ENCODE measurements at regions not wholly inside any gene's neighbourhood (a gene's known extent, or its start where the extent isn't known, plus 50 kb on each side); places are given as distances from the start of the nearest gene placed in this dataset.

DNA sequence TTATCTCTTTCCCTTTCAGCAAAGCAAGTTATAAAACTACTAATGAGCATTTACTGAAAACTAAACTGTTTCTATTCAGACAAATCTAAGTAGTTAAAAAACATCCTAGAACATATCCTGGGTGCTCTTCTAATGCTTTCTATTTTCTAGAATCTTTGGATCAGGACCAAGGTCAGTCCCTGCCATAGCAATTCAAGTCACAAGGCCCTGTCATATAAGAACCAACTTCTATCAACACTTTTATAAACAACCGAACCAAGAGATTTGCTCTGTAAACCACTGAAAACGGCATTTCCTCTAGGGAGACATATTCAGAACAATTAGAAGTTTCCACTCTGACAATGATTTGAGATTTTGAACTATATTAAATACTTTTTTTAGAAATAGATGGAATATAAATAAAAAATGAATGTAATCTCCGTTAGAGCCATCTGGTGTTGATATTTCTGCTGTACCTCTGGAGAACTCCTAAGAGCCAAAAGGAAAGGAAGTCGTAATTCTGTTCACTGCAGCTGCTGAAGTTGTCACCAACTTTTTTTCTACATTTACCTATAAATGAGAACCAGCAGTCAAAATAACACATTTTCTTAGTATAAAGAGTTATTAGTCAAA lies 51.4 kb upstream of the LGSN start:
- no peak overlapping the region for H3K27ac ChIP-seq
- TF ChIP-seq ZFX (IDR thresholded peaks at IDR 0.05) = no peak
- TF ChIP-seq, protein P1, sequence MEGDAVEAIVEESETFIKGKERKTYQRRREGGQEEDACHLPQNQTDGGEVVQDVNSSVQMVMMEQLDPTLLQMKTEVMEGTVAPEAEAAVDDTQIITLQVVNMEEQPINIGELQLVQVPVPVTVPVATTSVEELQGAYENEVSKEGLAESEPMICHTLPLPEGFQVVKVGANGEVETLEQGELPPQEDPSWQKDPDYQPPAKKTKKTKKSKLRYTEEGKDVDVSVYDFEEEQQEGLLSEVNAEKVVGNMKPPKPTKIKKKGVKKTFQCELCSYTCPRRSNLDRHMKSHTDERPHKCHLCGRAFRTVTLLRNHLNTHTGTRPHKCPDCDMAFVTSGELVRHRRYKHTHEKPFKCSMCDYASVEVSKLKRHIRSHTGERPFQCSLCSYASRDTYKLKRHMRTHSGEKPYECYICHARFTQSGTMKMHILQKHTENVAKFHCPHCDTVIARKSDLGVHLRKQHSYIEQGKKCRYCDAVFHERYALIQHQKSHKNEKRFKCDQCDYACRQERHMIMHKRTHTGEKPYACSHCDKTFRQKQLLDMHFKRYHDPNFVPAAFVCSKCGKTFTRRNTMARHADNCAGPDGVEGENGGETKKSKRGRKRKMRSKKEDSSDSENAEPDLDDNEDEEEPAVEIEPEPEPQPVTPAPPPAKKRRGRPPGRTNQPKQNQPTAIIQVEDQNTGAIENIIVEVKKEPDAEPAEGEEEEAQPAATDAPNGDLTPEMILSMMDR (conservative IDR thresholded peaks at IDR 0.05) = no peak

DNA sequence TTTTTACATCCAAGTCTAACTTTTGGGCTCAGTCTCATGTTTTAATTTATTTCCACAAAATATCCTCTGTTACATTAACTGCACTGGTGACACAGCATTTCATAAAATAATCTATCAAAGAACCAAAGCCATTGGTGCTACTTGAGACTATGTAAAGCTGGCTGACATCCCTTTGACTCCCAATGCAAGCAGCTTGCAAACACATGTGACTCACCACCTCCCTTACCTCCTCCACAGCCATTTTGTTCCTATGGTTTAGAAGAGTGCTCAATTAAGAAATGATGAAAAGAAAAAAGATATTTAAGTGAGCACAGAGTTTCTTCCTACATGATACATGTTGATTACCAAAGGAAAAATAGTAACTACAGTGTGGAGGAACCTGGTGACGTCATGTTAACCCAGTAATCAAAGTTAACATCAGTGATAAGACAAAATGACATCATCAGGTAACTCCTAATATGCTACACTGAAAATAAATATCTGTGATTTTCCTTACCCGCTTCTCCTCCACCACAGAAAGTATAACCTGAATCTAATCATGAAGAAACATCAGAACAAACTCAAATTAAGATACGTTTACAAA lies 53.3 kb upstream of the LGSN start:
- H3K27ac ChIP-seq = no peak overlapping the region
- TF ChIP-seq ZFX (IDR thresholded peaks at IDR 0.05) = no peak
- TF ChIP-seq, protein P1 (conservative IDR thresholded peaks at IDR 0.05) = no peak

DNA sequence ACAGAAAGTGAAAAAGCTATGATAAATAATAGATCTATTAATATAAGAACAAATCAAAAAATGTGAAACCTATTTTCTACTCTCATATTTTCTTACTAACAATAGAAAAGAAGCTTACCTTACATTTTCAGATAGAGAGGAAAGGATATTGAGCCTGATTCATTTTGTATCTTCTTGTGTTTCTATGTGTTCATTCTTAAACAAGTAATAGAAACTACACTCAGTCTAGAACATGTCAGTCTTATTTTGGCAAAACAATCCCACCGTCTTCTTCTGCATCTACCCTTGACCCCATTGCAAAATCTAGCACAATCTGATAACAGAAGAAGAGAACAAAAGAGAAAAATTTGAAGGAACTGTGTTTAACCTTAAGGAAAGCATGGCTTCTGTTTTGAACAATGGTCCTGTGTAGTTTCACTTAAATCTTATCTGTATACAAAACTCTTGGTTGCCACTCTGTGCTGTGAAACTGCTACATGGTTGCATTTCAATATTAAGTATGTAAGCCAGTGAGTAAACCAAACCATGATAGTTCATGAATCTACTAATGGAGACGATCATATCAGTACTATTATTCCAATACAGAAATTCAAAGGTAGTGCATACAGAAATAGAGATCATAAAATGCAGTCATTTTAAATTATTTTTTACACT lies 69.5 kb upstream of the LGSN start:
- TF ChIP-seq, protein P1 (conservative IDR thresholded peaks at IDR 0.05) = no peak
- TF ChIP-seq ZFX (IDR thresholded peaks at IDR 0.05) = no peak

DNA sequence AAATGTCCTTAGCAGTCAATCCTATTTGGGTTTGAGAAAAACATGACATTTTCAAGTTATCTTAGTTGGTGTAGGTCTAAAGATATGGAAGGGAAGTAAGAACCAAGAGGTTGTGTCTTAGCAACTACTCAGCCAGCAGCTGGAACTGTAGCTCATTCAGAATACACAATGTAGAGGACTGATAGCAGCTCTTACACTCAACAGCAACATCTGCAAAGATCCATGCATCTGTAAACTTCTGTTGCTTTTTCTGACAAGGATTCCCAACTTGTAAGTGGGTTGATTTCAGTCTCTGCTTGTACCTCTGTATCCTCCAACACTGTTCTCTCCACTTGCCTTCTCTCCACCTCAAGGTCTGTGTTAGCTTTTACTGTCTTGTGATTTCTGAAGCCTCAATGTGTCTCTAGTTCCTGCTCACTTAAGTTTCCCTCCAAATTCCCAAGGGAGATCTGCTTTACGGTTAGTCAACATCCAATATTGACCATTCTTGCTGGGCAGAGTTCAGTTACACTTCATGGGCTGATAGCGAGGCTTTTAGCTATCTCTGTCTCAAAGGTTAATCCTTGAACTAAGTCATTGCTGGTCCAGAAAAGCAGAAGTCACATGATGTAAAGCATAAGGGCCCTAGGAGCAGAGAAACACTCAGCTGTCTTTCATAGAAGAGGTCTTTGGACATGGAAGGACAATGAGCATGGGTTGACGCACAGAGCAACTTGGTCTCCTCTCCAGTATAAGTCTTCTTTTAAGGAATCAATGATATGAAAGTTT lies 71.6 kb upstream of the LGSN start:
- TF ChIP-seq, protein P1 (conservative IDR thresholded peaks at IDR 0.05) = no peak
- no peak for TF ChIP-seq ZFX (IDR thresholded peaks at IDR 0.05)
- no peak overlapping the region for H3K27ac ChIP-seq

More for the DNA sequence above, 69.5 kb upstream of the LGSN start:
- H3K27ac ChIP-seq = no peak overlapping the region

DNA sequence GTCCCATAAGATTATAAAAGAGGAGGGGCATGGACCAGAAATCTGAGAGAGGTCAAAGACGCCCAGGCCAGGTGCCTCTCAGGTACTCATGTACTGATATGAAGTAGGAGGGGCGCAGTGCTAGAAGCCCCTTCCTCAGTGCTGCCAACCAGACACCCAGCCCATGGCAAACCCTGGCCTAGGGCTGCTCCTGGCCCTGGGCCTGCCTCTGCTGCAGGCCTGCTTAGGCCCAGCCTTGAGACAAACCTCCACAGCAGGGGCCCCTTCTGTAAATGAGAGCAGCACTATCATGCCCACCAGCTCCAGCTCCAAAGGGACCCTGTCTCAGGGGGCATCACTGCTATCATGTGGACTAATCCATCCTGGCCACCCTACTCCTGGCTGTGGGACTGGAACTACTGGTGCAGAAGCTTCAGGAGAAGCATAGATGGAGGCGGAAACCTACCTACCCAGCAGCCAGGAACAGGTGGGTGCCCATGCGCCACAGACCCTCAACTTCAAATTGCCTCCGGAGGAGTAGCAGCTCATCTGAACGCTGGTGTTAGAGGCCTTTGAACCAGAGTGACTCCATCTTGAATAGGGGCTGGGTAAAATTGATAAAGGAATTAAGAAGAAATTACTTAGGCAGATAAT lies 72.4 kb upstream of the LGSN start:
- no peak for TF ChIP-seq ZFX (IDR thresholded peaks at IDR 0.05)
- TF ChIP-seq, protein P1 (conservative IDR thresholded peaks at IDR 0.05) = no peak
- no peak overlapping the region for H3K27ac ChIP-seq

DNA sequence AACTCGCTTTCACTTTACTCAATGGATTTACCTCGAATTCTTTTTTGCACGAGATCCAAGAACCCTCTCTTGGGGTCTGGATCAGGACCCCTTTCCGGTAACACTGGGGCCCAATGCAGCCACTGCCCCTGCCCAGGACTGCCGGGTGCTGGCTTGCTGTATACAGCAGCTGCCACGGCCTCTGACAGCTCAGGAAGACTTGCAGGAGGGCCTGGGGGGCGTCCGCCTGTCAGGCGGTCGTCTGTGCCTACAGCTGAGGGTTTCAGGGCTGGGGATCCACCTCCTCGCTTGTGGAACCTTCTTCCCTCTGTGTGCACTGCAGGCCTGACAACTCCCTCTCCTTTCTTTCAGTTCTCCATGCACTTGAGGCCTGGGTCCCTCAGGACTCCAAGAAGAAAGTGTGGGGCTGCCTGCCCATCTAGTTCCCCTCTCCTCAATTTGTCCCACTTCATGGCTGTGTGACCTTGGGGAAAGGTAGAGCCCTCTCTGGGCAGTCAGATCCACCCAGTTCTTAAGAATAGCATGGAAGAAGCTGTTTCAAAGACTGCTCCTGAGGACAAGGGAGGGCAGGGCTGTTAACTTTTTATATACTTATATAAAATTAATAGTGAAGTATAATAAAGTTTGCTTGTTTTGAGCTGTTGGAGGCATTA lies 75.0 kb upstream of the LGSN start:
- TF ChIP-seq, protein P1 (conservative IDR thresholded peaks at IDR 0.05) = no peak
- TF ChIP-seq ZFX (IDR thresholded peaks at IDR 0.05) = no peak

More for the DNA sequence above, 75.0 kb upstream of the LGSN start:
- H3K27ac ChIP-seq = no peak overlapping the region
